ENCODE measurements at regions not wholly inside any gene's neighbourhood (a gene's known extent, or its start where the extent isn't known, plus 50 kb on each side); places are given as distances from the start of the nearest gene placed in this dataset.

DNA sequence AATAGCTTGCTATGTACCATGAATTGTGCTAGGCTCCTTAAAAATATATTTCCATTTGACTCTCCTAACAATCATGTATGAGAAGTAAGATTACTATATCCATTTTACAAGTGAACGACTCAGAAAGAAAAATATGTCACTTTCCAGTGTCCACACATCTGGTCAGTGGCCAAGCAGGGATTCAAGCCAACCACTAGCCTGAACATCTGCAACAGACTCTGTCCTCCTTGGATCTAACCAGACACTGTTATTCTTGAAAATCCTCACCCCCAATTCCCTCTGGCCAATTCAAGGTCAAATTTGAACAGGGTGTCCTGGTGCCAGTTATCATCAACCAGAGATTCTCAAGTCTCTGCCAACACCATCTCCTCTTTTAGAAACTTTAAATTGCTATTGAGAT is 344.1 kb upstream of the WWC1 start:
- H3K36me3 ChIP-seq (ENCODE audit: control insufficient read depth in 2 of 2, insufficient read depth in 2 of 2, low read length in 2 of 2), result no peaks in the 10 kb centered on the region
- H3K4me1 ChIP-seq (ENCODE audit: control insufficient read depth, insufficient read depth, low read length), result peaks cover 28% of the 10 kb centered on the region

DNA sequence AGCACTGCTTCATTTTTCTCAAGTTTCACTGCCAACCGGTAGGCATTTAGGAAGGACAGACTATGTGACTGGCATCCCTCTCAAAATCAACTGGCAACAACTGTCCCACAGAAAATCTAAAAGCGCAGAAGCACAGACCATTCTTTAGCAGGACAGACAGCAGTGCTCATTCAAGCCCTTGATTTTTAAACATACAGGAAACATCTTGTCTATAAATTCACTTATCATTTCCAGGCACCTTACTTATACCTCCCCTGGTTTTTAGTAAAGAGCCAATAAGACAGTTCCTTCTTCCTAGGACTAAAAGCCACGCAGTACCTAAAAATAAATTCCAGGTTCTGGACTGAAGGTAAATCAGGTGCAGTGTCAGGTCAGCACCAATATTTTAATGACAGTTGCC is 343.2 kb upstream of the WWC1 start:
- H3K9ac ChIP-seq (ENCODE audit: low read length in 2 of 2), result no peak overlapping the region
- H3K4me1 ChIP-seq (ENCODE audit: control insufficient read depth, insufficient read depth, low read length), result peaks cover 28% of the 10 kb centered on the region

More for the DNA sequence above, 344.1 kb upstream of the WWC1 start:
- no peak overlapping the region for H3K4me3 ChIP-seq (ENCODE audit: low read length in 2 of 2)
- no peak overlapping the region for H3K9ac ChIP-seq (ENCODE audit: low read length in 2 of 2)
- H3K9me3 ChIP-seq (ENCODE audit: control insufficient read depth in 2 of 2, low read length in 2 of 2), result no peaks in the 10 kb centered on the region
- H3K27ac ChIP-seq (ENCODE audit: low read length), result no peak overlapping the region
- H3K27me3 ChIP-seq (ENCODE audit: control insufficient read depth in 1 of 2, insufficient read depth in 2 of 2, low read length in 2 of 2), result no peaks in the 10 kb centered on the region

GRCh38 chr5:167949435-167949834 is 342.0 kb upstream of the WWC1 start:
- H3K4me1 ChIP-seq (ENCODE audit: control insufficient read depth, insufficient read depth, low read length), result peaks cover 24% of the 10 kb centered on the region

More for the DNA sequence above, 343.2 kb upstream of the WWC1 start:
- H3K27me3 ChIP-seq (ENCODE audit: control insufficient read depth in 1 of 2, insufficient read depth in 2 of 2, low read length in 2 of 2), result no peaks in the 10 kb centered on the region
- no peaks in the 10 kb centered on the region for H3K9me3 ChIP-seq (ENCODE audit: control insufficient read depth in 2 of 2, low read length in 2 of 2)
- H3K27ac ChIP-seq (ENCODE audit: low read length), result no peak overlapping the region
- no peak overlapping the region for H3K4me3 ChIP-seq (ENCODE audit: low read length in 2 of 2)
- H3K36me3 ChIP-seq (ENCODE audit: control insufficient read depth in 2 of 2, insufficient read depth in 2 of 2, low read length in 2 of 2), result no peaks in the 10 kb centered on the region

GRCh38 chr5:167950126-167950721 is 341.2 kb upstream of the WWC1 start:
- peaks cover 19% of the 10 kb centered on the region for H3K4me1 ChIP-seq (ENCODE audit: control insufficient read depth, insufficient read depth, low read length)
- H3K4me3 ChIP-seq (ENCODE audit: low read length in 2 of 2), result no peak overlapping the region
- H3K9ac ChIP-seq (ENCODE audit: low read length in 2 of 2), result no peak overlapping the region
- H3K9me3 ChIP-seq (ENCODE audit: control insufficient read depth in 2 of 2, low read length in 2 of 2), result no peaks in the 10 kb centered on the region
- H3K36me3 ChIP-seq (ENCODE audit: control insufficient read depth in 2 of 2, insufficient read depth in 2 of 2, low read length in 2 of 2), result no peaks in the 10 kb centered on the region
- no peak overlapping the region for H3K27ac ChIP-seq (ENCODE audit: low read length)
- no peaks in the 10 kb centered on the region for H3K27me3 ChIP-seq (ENCODE audit: control insufficient read depth in 1 of 2, insufficient read depth in 2 of 2, low read length in 2 of 2)

More at GRCh38 chr5:167949435-167949834, 342.0 kb upstream of the WWC1 start:
- no peaks in the 10 kb centered on the region for H3K9me3 ChIP-seq (ENCODE audit: control insufficient read depth in 2 of 2, low read length in 2 of 2)
- H3K4me3 ChIP-seq (ENCODE audit: low read length in 2 of 2), result no peak overlapping the region
- no peak overlapping the region for H3K27ac ChIP-seq (ENCODE audit: low read length)
- no peaks in the 10 kb centered on the region for H3K27me3 ChIP-seq (ENCODE audit: control insufficient read depth in 1 of 2, insufficient read depth in 2 of 2, low read length in 2 of 2)
- H3K9ac ChIP-seq (ENCODE audit: low read length in 2 of 2), result no peak overlapping the region
- no peaks in the 10 kb centered on the region for H3K36me3 ChIP-seq (ENCODE audit: control insufficient read depth in 2 of 2, insufficient read depth in 2 of 2, low read length in 2 of 2)

DNA sequence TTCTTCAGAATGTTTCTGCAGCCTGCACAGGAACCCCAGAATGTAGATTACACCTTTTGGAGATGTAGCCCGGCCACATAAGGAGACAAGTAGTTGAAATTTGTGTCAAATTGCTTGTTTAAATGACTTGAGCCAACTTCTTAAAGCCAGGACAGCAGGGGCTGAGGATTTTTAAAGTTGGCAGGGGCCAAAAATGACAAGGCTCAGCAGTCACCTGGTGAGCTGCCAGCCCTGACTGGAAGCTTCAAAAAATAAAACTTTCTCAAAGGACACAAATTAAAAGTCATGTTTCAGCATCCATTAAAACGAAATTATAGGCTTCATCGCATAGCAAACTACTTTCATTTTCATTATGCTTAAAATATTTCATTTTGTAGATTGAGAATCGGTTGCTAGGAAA is 340.3 kb upstream of the WWC1 start:
- no peaks in the 10 kb centered on the region for H3K27me3 ChIP-seq (ENCODE audit: control insufficient read depth in 1 of 2, insufficient read depth in 2 of 2, low read length in 2 of 2)
- H3K36me3 ChIP-seq (ENCODE audit: control insufficient read depth in 2 of 2, insufficient read depth in 2 of 2, low read length in 2 of 2), result no peaks in the 10 kb centered on the region
- peaks cover 17% of the 10 kb centered on the region for H3K4me1 ChIP-seq (ENCODE audit: control insufficient read depth, insufficient read depth, low read length)
- H3K9ac ChIP-seq (ENCODE audit: low read length in 2 of 2), result peak overlapping the region in 1 of 2 donors; percentile 21
- H3K27ac ChIP-seq (ENCODE audit: low read length), result no peak overlapping the region
- no peaks in the 10 kb centered on the region for H3K9me3 ChIP-seq (ENCODE audit: control insufficient read depth in 2 of 2, low read length in 2 of 2)
- peak overlapping the region; percentile 7 to 55 for H3K4me3 ChIP-seq (ENCODE audit: low read length in 2 of 2)

DNA sequence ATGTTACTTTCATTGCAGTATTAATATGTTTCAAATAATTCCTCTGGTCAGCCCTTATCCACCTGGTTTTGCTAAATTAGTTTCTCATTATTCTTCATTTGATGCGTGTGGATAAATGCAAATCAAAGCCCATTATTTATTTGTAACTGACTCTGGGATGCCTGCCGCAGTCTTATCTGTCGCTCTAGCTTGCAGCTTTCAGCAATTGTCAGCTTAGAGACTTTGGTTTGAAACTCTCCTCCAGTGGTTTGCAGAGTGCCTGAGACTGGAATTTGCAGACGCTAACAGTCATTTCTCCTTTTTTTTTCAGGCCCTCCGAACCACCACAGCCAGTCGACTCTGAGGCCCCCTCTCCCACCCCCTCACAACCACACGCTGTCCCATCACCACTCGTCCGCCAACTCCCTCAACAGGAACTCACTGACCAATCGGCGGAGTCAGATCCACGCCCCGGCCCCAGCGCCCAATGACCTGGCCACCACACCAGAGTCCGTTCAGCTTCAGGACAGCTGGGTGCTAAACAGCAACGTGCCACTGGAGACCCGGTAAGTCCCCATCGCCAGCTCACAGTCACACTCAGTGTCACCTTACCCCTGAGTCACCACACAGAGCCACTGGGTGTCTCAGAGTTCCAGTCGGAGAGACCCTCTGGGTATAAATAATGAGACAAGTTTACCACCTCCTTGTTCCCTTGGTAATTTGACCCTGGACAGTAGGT is 339.0 kb upstream of the WWC1 start:
- Histone ChIP-seq H3K36me3 (ENCODE audit: control insufficient read depth in 2 of 2, insufficient read depth in 2 of 2, low read length in 2 of 2) (no peaks in the 10 kb centered on the region), H3K27ac (ENCODE audit: low read length) (no peak overlapping the region), H3K9me3 (ENCODE audit: control insufficient read depth in 2 of 2, low read length in 2 of 2) (no peaks in the 10 kb centered on the region), H3K4me1 (ENCODE audit: control insufficient read depth, insufficient read depth, low read length) (peaks cover 8% of the 10 kb centered on the region), H3K4me3 (ENCODE audit: low read length in 2 of 2) (no peak overlapping the region), H3K9ac (ENCODE audit: low read length in 2 of 2) (no peak overlapping the region), H3K27me3 (ENCODE audit: control insufficient read depth in 1 of 2, insufficient read depth in 2 of 2, low read length in 2 of 2) (no peaks in the 10 kb centered on the region)

GRCh38 chr5:167953151-167953798 is 338.2 kb upstream of the WWC1 start:
- Histone ChIP-seq H3K36me3 (ENCODE audit: control insufficient read depth in 2 of 2, insufficient read depth in 2 of 2, low read length in 2 of 2) (no peaks in the 10 kb centered on the region), H3K4me3 (ENCODE audit: low read length in 2 of 2) (no peak overlapping the region), H3K27me3 (ENCODE audit: control insufficient read depth in 1 of 2, insufficient read depth in 2 of 2, low read length in 2 of 2) (no peaks in the 10 kb centered on the region), H3K9ac (ENCODE audit: low read length in 2 of 2) (no peak overlapping the region), H3K27ac (ENCODE audit: low read length) (no peak overlapping the region), H3K9me3 (ENCODE audit: control insufficient read depth in 2 of 2, low read length in 2 of 2) (no peaks in the 10 kb centered on the region), H3K4me1 (ENCODE audit: control insufficient read depth, insufficient read depth, low read length) (peaks cover 8% of the 10 kb centered on the region)

DNA sequence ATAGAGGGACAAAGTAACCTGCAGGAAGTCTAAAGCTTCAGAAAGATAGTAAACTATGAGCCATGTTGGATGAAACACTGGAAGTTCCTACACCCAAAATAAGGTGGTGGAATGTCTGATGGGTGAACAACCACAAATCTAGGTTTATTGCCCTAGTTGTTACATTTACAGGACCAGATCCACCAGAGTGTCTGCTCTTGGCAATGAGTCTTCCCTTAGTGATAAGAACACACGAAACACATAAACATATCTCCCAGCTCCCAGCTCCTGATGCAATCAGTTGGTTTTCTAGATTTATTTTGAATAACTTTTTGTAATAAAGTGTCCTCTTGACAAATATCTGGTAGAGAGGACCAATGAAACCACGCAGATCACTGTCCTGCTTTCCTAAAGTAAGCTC is 329.7 kb upstream of the WWC1 start:
- Histone ChIP-seq H3K36me3 (ENCODE audit: control insufficient read depth in 2 of 2, insufficient read depth in 2 of 2, low read length in 2 of 2) (no peaks in the 10 kb centered on the region), H3K27me3 (ENCODE audit: control insufficient read depth in 1 of 2, insufficient read depth in 2 of 2, low read length in 2 of 2) (no peaks in the 10 kb centered on the region), H3K9me3 (ENCODE audit: control insufficient read depth in 2 of 2, low read length in 2 of 2) (no peaks in the 10 kb centered on the region), H3K4me1 (ENCODE audit: control insufficient read depth, insufficient read depth, low read length) (no peaks in the 10 kb centered on the region), H3K9ac (ENCODE audit: low read length in 2 of 2) (no peak overlapping the region), H3K27ac (ENCODE audit: low read length) (no peak overlapping the region), H3K4me3 (ENCODE audit: low read length in 2 of 2) (no peak overlapping the region)

DNA sequence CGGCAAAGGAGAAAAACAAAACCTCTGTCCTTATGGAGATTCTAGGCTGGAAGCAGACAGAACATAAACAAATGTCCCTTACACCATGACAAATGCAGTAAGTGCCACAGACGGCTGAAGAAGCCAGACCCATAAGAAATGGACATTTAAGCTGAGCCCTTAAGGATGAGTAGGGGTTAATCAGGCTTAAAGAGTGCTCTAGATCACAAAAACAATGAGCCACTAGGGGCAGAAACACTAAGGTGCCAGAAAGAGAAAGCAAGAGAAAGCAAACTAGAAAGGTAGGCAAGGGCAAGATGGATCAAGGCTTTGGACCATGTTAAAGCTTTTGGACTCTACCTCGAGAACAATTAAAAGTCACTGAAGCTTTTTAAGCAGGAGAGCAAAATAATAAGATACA is 326.9 kb upstream of the WWC1 start:
- H3K27ac ChIP-seq (ENCODE audit: low read length), result no peak overlapping the region
- H3K9me3 ChIP-seq (ENCODE audit: control insufficient read depth in 2 of 2, low read length in 2 of 2), result no peaks in the 10 kb centered on the region
- H3K4me1 ChIP-seq (ENCODE audit: control insufficient read depth, insufficient read depth, low read length), result no peaks in the 10 kb centered on the region
- no peaks in the 10 kb centered on the region for H3K36me3 ChIP-seq (ENCODE audit: control insufficient read depth in 2 of 2, insufficient read depth in 2 of 2, low read length in 2 of 2)
- no peak overlapping the region for H3K9ac ChIP-seq (ENCODE audit: low read length in 2 of 2)
- H3K4me3 ChIP-seq (ENCODE audit: low read length in 2 of 2), result no peak overlapping the region
- no peaks in the 10 kb centered on the region for H3K27me3 ChIP-seq (ENCODE audit: control insufficient read depth in 1 of 2, insufficient read depth in 2 of 2, low read length in 2 of 2)

DNA sequence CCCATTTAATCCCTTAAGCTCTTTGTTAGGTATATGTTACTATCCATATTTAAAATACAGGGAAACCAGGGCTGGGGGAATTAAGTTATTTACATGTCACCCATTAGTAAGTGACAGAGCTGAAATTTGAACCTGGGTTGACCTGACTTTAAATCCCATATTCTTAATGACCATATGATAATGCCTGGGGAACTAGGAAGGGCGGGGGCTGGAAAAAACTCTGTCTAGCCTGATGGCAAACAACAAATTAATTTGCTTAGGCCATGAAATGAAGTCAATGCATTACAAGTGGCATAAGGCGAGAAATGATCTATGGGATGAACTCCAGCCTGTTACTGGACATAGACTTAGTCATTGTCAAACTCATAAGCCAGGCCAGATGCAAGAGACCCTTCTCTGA is 325.7 kb upstream of the WWC1 start:
- Histone ChIP-seq H3K36me3 (ENCODE audit: control insufficient read depth in 2 of 2, insufficient read depth in 2 of 2, low read length in 2 of 2) (no peaks in the 10 kb centered on the region), H3K4me3 (ENCODE audit: low read length in 2 of 2) (no peak overlapping the region), H3K27me3 (ENCODE audit: control insufficient read depth in 1 of 2, insufficient read depth in 2 of 2, low read length in 2 of 2) (no peaks in the 10 kb centered on the region), H3K9ac (ENCODE audit: low read length in 2 of 2) (no peak overlapping the region), H3K9me3 (ENCODE audit: control insufficient read depth in 2 of 2, low read length in 2 of 2) (no peaks in the 10 kb centered on the region), H3K4me1 (ENCODE audit: control insufficient read depth, insufficient read depth, low read length) (no peaks in the 10 kb centered on the region), H3K27ac (ENCODE audit: low read length) (no peak overlapping the region)

GRCh38 chr5:167966979-167967378 is 324.5 kb upstream of the WWC1 start:
- Histone ChIP-seq H3K4me3 (ENCODE audit: low read length in 2 of 2) (no peak overlapping the region), H3K9me3 (ENCODE audit: control insufficient read depth in 2 of 2, low read length in 2 of 2) (no peaks in the 10 kb centered on the region), H3K27ac (ENCODE audit: low read length) (no peak overlapping the region), H3K27me3 (ENCODE audit: control insufficient read depth in 1 of 2, insufficient read depth in 2 of 2, low read length in 2 of 2) (no peaks in the 10 kb centered on the region), H3K4me1 (ENCODE audit: control insufficient read depth, insufficient read depth, low read length) (no peaks in the 10 kb centered on the region), H3K36me3 (ENCODE audit: control insufficient read depth in 2 of 2, insufficient read depth in 2 of 2, low read length in 2 of 2) (no peaks in the 10 kb centered on the region), H3K9ac (ENCODE audit: low read length in 2 of 2) (no peak overlapping the region)

Measured in stomach smooth muscle (tissue), 2 donors.